ENCODE measurements at regions not wholly inside any gene's neighbourhood (a gene's known extent, or its start where the extent isn't known, plus 50 kb on each side); places are given as distances from the start of the nearest gene placed in this dataset.

DNA sequence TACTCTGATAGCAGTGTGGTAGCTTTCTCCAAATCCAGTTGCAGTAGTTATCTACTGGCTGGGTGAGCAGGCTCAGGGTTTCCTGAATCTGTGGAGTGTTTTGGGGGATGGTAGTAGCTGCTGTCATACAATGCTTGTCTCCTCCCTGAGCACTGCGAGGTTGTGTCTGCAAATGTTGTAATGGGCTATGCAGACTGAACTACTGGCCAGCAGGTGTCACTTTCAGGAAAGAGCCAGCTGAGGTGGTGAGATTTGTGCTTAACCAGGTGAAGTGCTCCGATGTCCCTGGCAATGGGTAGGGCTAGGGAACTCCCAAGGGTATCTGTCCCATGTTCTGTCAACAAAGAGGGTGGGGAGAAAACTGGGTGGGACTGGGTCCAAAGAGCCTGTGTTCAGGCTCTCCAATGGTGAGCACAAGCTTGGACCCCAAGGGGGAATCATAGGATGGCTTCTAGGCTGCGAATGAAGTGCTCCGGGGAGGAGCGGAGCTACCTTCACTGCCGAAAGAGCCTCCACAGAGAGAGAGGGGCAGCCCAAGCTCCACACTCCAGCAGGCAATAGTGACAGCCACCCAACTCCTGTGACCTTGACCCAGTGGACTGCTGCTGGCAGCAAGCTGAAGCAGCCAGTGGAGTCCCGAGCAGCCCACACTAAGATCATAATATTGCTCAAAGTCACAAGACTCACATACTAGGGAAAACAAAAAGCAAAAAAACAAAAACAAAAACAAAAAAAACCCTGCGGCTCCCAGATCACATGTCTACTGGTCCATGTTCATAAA, 1324.0 kb upstream of the USP15 start:
- DNase-seq = no peak

DNA sequence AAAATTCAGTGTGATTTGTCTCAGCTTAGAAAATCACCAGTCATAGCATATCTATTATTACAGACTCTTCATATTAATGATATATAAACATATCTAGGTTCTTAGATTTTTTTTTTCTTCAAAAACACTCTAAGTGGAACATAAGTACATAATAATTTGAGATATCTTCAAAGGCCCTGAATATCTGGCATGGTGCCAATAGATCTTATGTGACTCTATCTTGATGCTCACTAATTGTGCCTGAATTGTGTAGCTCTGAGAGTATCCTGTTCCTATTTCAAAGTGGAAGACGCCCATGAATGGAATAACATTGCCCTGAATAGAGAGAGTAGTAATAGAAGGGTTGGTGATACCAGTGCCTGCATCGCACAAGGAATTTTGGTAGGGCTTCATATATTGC, 1312.7 kb upstream of the USP15 start:
- peak; percentile 20 for DNase-seq

DNA sequence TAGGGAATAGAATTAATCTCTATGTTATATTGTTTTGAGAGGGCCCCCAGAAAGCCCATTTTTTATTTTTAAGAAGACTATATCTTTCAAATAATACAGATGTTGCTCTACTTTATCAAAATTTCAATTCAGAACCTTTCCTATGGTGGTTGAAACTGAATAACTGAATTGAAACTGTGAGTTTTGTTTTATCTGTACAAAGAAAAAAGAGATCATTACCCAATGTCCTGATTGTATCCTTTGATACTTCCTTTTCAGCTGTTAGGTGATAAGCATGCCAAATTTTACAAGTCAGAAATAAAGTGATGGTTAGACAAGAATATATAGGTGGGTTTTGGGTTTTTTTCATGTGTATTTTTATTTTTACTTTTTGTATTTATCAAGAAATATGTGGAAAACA, 1293.1 kb upstream of the USP15 start:
- DNase-seq = no peak

DNA sequence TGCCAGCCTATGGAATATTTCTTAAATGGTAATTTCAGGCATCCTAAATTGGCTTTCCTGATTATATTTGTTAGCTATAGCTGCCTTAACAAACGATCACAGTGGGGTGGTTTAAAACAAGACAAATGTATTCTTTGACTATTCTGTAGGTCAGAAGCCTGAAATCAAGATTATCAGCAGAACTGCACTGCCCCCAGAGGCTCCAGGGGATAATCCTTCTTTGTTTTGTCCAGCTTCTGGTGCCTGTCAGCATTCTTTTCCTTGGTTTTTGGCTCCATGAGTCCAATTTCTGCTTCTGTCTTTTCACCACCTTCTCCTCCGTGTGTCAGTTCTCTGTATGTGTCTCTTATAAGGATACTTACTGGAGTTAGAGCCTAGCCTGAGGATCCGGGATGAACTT, 1282.2 kb upstream of the USP15 start:
- DNase-seq = peak; percentile 28

DNA sequence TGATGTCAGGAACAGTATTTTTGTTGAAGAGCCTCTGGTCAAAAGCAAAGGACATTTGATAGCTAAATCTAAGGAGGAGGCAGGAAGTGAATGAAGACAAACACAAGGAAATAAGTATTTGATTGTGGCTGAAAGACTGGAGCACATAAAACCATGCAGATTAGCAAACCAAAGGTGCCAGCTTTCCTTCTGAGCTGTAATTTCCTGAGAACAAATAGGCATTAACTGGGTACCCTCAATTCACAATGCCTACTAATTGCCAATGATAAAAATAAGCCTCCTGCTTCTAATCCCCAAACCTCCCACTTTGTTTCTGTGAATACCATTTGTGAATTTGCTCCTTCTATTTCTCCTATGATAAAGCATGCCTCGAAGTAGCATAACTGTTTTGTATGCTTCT, 1279.6 kb upstream of the USP15 start:
- DNase-seq = no peak

DNA sequence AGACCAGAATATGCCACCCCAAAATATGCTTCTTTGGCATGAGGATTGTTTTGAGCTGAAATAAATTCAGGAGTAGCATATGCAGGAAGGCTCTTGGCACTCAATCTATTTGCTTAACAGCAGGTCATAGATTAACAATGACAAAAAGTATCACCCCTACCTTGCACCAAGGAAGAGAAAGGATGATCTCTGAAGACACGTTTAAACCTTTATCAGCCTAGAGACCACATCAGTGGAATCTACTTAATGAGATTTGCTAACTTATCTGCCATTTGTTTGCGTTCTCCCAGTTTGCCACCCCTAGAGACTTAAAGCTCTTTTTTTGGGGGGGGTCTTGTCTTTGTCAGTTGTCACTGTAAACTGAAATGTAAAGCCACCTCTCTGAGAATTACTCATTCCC, 1278.7 kb upstream of the USP15 start:
- DNase-seq = peak; percentile 30

DNA sequence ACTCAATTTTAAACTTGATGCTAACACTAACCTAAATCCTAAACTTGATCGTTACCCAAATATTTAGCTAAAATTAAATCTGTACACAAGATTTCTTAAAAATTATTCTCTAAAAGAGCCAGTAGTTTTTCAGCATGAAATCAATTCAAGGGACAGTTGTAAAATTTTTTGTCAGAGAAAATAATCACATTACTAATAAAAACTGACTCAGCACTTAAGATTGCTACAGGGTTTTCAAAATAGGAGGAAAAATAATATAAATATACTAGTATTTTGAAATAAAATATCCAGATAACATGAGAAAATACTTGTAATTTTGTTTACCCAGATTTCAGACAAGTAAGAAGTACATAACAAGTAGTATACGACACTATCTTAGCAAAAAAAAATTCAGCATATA, 1268.1 kb upstream of the USP15 start:
- DNase-seq = no peak

DNA sequence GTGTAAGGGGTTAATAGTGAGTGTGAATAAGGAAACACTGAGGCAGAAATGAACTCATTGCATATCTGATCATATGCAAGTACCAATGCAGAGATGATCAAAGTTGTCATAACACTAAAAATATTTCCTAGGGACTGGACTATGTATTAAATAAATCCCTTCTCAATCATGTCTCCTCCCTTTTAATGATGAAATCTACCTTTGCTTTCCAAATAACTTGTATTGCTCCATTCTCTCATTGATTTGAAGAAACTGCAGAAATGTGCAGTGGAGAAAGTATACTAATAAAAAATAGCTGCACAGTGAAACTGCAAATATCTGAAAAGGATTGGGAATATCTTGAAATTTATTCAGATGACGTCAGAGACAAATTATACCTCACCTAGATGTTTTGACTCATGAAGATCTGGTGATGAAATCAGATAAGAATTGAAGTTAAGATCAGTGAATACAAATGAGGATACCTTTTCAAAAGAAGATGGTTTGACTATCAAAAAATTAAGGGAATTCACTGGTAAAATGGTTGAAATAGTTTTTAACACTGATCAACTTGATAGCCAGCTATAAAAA, 1264.9 kb upstream of the USP15 start:
- no peak for DNase-seq

DNA sequence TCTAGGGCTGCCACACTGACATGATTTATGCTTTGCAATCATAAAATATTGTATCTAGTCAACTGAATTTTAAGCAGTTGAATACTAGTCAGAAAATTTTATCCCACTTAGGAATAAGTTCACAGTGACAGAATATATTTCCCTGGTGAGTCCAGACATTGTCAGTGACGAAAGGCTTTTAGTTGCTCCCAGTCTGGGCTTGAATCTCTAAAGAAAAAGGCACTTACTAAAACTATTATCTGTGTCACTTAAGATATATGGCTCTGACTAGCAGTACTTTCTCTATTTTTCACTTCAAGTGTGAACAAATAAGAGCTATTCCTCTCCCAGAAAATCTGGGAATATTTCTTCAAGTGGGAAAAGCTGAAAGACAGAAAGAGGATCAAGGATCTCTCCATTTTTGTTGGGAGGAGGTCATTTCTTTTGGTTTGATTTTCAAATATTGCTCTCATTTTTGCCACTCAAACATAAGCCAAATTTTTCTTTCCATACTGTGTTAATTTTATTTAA, 1262.3 kb upstream of the USP15 start:
- no peak for DNase-seq

DNA sequence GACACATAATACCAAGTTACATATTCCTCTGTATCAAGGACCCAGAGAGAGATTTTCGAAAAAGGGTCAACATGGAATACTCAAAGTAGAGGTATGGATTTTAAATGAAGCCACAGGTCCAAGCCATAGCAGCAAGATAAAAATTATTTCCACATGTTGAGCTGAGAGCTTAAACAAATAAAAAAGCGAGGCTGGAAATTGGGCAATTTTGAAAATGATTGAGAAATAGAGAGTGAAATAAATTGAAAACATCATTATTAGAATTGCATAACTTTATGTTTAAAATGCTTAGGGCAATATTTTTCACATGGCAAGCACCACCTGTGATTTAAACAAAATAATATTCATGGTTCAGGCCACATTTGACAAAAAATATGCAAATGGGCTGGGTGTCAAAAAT, 1251.0 kb upstream of the USP15 start:
- DNase-seq = no peak

DNA sequence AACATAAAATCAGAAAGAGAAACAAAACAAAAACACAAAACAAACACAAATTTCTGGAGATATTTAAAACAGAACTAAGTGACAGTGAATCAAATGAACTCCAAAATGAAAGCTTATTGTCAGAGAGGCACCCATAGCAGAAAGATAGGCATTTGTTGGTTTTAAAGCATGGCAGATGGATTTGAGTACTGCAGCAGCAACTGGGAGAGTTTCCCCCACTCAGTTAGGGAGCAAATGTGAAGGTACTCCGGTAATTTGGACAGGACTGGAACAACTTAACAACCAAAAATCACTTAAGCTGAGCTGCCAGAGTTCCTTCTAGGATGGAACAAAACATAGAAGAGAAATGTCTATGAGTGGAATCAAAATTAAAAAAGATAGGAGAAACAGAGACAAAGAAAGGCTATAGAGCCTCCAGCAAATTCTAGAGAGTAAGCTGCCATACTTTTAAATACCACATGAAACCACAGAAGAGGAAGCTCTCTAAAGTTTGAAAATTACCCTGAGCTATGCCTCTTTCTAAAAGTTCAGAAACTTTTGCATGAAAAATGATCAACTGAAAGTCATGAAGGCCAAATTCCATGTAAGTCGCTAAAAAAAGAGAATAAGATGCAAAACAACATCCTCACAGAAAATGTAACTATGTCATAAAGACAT, 1248.3 kb upstream of the USP15 start:
- DNase-seq = no peak

DNA sequence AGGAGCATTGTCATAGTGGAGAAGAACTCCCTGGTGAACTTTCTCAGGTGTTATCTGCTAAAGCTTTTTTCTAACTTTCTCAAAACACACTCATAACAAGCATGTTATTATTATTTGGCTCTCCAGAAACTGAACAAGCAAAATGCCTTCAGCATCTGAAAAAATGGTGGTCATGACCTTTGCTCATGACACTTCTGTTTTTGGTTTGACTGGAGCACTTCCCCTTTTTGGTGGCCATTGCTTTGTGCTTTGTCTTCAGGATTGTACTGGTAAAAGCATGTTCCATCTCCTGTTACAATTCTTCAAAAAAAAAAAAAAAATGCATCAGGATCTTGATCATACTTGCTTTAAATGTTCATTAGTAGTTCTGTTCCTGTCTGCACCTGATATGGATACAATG, 1241.6 kb upstream of the USP15 start:
- no peak for DNase-seq

DNA sequence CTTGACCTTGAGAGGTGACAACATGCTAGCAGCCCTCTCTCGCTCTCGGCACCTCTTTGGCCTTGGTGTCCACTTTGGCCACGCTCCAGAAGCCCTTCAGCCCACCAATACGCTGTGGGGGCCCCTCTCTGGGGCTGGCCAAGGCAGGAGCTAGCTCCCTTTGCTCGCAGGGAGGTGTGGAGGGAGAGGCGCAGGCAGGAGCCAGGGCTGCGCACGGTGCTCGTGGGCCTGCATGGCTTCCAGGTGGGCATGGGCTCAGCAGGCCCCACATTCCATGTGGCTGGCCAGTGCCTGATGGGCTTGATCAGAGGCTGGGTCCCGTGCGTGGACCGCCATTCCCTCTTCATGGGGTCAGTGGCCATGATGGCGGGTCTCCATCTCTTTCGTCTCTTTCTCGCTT, 1237.0 kb upstream of the USP15 start:
- no peak for DNase-seq

DNA sequence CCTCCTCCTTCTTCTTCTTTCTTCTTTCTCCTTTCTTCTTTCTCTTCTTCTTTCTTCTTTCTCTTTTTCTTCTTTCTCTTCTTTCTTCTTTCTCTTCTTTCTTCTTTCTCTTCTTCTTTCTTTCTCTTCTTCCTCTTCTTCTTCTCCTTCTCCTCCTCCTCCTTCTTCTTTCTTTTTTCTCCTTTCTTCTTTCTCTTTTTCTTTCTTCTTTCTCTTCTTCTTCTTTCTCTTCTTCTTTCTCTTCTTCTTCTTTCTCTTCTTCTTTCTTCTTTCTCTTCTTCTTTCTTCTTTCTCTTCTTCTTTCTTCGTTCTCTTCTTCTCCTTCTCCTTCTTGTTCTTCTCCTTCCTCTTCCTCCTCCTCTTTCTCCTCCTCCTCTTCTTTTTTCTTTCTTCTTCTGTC, 1230.7 kb upstream of the USP15 start:
- DNase-seq = no peak

DNA sequence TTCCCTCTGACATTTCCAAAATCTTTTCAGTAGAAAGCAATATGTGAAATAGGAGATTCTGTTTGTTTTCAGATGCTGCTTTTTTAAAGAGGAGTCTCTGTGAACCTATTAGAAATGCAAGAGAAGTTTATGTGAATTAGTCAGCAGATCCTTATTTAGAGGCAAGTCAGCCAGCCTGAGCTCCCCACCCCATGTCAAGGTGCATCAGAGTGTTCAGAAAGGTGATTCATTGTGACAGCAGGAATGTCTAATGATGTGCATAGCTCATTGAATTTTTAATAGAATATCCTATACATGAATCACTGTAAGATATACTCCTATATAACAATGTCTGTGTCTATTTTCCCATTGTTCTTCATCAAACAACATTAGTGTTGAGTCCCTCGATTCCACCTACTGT, 1222.4 kb upstream of the USP15 start:
- DNase-seq = no peak

DNA sequence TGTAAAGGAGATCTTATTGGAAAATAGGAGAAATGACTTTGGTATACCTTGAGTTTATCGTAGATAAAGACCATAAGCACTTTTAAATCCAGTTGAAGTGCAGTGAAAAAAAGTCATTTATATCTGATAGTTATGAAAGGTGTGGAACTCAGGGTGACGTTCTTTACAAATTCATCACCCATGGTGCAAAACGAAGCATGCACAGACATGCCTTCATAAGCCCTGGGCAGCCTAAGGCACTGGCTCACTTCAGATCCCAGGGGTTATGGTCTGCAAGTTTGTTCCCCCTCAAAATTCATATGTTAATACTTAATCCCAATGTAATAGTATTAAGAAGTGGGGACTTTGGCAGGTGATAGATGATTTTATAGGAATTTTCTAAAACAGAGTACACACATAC, 1216.4 kb upstream of the USP15 start:
- no peak for DNase-seq

DNA sequence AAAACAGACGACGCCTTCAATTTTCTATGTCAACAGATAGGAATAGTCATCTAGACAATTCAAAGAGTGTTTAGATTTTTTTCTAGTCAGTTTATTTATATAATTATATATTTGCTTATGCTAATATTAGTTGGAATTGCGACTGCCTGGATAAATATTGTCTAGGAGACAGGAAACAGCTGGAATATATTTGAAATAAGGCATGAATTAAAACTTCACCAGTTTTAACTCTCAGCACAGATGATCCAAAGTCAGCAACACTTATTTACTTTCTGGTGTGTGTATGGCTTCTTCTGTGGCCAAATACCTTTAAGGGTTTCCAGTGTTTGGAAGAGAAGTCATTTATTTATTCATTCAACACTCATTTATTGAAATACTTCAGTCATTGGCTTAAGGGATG, 1215.4 kb upstream of the USP15 start:
- no peak for DNase-seq

DNA sequence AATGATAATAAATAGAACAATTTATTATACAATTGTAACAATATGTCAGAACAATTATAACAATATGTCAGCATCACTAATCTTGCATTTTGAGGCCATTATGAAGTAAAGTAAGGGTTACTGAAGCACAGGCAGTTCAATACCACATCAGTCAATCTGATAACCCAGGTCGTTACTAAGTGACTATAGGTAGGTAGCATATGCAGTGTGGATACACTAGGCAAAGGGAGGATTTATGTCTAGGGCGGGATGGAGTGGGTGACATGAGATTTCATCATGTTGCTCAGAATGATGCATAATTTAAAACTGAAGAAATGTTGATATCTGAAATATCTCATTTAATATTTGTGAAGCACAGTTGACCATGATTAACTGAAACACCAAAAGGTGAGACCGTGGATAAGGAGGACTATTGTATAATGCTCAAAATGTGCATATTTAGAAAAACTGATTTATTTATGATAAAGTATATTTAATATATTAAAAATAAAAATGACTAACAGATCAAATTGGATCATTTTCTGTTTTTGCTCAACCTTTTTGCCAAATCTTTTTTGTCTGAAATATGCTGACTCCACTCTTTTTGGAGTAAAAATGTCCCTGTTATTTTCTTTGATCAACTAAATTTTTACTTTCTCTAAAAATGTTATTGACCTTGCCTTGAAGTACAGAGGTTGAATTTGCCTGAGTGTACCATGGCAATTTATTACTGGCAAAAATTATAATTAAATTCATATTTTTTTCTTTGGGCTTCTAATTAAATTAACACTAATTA, 1189.4 kb upstream of the USP15 start:
- DNase-seq = no peak

DNA sequence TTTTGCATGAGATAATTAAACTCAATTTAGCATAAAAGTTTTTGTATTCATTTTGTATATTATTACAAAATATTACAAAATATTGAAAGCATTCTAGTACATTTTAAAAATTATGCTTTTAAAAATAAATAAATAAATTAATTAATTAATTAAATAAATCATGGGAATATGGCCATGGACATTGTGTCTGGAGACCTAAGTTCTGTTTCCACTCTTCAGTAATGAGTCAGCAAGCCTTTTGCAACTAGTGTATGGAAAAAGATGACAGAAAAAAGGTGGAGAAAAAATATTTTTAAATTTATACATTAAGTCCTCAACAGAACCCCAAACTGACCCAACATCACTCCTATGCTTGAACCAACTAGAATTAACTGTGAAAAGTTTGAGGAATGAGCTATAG, 1187.5 kb upstream of the USP15 start:
- DNase-seq = no peak

DNA sequence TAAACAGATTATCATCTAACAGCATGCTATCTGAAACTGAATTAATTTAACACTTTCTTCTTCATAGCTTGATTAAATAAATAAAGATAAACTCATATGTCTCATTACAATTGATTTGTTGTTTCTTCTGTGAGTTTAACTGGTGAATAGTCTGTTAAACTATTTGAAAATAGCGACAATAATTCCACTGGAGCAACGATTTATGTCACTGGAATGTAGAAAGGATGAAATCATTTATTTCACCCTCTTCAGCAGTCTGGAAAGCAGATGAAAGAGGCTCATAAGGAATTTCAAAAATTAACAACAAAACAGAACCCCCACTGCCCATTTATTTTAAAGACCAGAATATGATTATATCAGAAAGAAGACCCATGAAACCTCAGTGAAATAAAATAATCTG, 1165.1 kb upstream of the USP15 start:
- no peak for DNase-seq

DNA sequence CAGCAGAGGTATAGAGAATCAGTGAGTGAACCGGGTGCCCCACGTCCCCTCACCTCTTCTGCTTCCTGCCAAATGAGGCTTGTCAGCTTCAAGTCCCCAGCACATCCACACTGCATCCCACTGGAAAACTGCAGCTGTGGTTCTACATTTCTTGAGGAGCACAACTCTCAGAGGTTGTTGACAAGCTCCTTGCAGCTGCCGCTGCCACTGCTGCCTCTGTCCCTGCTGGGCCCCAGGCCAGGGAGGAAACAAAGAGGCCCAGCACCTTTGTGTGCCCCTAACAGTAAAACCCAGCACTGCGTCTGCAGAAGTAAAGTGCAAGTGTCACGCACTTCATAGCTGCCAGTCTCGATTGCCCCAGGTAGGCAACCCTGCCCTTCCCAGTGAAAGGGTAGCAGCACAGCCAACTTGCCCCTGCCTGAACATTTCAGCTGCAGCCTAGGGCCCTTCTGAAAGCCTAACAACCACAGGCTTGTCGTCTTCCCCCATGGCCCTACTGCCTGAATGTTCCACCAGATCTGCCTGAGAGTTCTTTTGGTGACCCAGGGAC, 1162.1 kb upstream of the USP15 start:
- no peak for DNase-seq

DNA sequence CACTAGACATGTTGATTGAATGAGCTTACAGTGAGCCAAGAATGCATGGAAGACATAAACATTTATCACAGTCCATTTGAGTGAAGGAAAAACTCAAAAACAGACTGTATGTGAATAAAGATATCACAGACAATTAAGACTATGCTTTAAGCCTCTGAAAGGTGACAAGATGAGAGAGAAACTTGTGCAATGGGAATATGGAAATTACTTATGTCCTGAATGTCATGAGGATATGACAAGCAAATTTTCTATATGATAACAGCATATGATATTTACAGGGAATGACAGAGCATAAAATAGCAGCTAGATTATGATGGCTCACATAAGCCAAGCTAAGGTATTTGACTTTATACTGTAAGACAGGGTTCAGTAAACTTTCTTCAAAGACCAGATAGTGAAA, 1153.1 kb upstream of the USP15 start:
- no peak for DNase-seq

DNA sequence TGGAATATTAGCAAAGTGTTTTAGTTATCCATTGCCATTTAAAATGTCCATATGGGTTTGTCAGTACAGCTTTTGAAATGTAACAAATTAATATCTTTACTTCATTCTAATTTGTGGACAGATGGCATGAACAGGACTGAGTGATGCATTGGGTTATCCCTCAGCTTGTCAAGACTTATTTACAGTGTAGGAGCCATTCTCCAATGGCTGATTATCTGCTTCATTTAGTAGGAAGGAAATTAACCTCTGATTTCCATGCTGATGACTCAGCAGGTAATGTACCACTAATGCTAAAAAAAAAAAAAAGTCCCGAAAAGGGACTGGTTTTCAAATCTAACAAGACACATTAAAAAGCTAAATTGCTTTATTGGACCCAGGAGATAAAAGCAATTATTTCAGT, 1149.0 kb upstream of the USP15 start:
- no peak for DNase-seq
